Fibroblast of skin of left biceps (primary cell): ENCODE measurements at regions not wholly inside any gene's neighbourhood (a gene's known extent, or its start where the extent isn't known, plus 50 kb on each side); places are given as distances from the start of the nearest gene placed in this dataset.
"Not testable (repeated sequence)": the region's sequence is repeated elsewhere in the genome, so short reads cannot be mapped to it uniquely, and the experiment has no call there.

Source experiments
- DNase-seq, 2 experiments: peaks; one replicate each; pipeline ENCODE4 v3.0.0-alpha.2; 2013; ENCODE audit warnings: low read depth in 2 of 2

- no peak for DNase-seq
Measured at GRCh38 chr15:53128652-53129051, 338.5 kb upstream of the ONECUT1 start.

DNA sequence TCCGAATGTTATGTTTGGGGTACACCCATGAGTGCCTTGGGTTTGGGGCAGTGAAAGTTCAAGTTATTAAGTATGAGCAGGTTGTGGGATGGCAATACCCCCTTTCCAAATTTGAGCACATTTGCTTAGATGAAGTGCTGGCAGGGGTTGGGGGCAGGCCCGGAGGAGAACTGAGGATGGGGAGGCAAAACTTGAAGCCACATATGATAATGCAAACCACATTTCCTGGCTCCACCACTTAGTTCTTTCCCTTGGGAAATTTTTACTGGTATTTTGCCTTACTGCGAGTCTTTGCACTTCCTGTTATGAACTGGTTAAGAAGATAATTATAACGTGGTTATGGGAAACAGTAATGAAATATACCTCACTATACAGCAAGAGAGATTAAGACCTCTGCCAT, 336.0 kb upstream of the ONECUT1 start:
- DNase-seq = no peak

DNA sequence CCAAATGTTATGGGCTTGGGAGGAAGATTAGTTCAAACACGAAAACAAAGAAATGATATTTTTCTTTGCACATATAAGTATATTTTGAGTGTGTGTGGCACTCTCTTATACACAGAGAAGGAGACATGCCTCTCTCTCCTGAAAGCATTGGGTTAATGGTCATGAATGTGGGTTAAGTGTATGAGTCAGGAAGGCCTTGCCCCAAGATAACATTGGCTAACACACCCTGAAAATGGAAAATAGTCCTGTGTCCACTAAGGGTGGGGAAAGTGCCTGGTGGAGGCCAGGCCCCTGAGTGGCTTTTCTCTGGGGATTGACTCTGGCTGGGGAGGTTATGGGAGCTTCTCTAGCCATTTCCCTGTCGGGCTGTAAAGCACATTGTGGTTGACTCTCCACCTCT, 332.7 kb upstream of the ONECUT1 start:
- no peak for DNase-seq

DNA sequence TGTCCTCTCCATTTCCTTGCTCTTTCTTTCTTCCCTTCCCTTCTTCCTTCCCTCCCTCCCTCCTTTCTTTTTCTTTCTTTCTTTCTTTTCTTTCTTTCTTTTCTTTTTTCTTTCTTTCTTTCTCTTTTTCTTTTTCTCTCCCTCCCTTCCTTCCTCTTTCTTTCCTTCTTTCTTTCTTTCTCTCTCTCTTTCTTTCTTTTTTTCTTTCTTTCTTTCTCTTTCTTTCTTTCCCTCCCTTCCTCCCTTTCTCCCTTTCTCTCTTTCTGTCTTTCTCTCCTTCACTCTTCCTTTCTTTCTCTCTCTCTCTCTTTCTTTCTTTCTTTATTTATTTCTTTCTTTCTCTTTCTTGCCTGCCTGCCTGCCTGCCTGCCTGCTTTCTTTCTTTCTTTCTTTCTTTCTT, 326.8 kb upstream of the ONECUT1 start:
- DNase-seq = not testable (repeated sequence)

DNA sequence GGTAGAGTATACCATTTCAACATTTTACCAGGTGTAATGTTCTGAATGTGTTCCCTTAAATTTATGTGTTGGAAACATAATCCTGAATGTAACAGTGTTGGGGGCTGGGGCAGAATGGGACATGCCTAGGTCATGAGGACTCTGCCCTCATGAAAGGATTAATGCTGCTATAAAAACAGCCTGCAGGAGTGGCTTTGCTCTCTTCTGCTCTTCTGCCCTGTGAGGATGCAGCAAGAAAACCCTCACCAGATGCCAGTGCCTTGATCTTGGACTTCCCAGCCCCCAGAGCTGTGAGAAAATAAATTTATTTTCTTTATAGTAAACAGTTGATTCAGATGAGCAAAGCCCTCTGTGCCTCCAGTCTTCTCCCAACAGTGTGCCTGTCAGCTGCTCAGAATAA, 326.0 kb upstream of the ONECUT1 start:
- DNase-seq = no peak

DNA sequence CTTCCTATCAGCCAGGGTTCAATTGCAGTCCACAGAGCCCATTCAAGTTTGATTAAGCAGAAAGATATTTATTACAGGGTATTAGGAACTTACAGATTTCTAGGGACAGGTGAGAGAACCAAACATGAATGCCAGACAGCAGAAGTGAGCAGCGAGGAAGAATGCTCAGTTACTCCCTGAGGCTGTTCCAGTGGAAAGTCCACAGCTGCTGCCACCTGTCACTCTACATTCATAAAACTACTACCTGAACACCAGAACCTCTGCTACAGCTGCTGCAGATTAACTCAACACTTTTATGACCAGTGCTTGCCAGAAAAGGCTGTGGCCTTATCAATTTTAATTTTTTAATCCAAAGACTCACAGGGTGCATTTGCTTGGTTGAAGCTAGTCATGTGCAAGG, 325.4 kb upstream of the ONECUT1 start:
- DNase-seq = no peak

DNA sequence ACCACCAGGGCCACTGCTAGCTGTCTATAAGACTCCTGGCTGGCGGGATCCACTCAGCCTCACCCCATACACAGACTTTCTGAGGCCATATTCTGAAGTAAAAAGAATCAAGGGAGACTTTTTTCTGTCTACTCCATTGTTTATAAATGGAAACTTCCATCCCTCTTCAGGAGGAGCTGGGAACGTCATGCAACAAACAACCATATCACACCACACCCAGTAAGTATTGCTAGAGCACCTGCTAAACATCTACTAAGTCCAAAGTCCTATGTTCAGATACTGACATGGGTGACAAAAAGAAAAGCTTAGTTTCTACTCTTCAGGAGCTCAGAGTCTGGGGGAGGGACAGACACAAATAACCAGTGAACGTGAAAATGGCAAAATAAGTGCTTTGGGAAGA, 324.8 kb upstream of the ONECUT1 start:
- DNase-seq = no peak

GRCh38 chr15:53110999-53111398, 320.9 kb upstream of the ONECUT1 start:
- DNase-seq = no peak

DNA sequence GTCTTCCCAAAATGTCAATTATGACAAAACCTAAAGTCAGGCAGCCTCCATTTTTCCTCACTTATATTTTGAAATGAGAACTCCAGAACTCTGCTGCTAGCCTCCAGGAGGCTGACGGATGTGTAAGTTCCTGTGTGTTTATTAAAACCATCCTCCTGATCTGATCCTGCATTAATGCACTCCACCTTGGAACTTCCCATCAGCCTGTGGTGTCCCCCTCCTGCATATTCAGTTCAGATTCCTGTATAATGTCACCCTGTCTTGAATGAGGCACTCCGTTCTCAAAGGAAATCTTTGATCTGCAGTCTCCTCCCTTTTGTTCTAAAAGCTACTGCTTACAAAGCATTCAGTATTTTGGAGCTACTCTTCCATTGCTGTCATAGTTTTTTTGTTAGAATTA, 318.2 kb upstream of the ONECUT1 start:
- DNase-seq = no peak

GRCh38 chr15:53107855-53108254, 317.7 kb upstream of the ONECUT1 start:
- no peak for DNase-seq

GRCh38 chr15:53106505-53107286, 316.6 kb upstream of the ONECUT1 start:
- no peak for DNase-seq

GRCh38 chr15:53102483-53102882, 312.3 kb upstream of the ONECUT1 start:
- no peak for DNase-seq

GRCh38 chr15:53080484-53080883, 290.3 kb upstream of the ONECUT1 start:
- DNase-seq = no peak

DNA sequence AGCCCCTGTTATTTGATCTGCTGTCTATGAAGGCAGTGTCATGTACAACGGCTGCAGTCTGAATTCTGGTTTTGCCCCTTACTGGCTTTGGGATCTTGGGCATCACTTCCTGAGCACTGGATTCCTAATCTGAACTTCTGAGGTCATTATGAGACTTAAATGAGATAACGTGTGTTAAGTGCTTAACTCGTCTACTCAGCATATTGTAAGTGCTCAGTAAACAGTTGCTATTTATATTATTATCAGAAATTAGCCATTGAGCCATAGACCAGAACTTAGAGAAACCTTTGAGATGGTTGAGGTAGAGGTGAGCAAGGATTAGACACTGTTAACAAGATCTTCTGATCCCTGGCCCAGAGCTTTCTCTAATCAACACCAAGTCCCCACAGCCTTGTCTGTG, 284.1 kb upstream of the ONECUT1 start:
- no peak for DNase-seq

- no peak for DNase-seq
Measured at GRCh38 chr15:53072077-53072476, 281.9 kb upstream of the ONECUT1 start.

DNA sequence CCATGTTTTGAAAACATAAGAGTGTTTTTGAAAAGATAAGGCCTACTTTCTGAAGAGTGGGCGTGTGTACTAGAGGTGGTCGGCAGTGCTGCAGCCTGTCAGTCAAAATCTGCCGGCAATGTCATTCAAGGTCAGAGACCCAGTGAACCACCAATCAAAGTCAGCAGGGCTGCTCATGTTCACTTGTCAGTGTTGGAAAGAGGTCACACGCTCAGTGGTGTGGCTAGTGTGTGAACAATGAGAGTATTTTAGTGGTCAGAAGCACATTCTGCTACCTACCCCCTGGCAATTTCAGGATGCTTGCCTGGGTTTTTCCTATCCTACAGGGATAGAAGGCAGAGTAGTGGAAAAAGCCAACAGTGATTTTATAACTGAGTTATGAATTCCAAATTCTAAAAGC, 278.5 kb upstream of the ONECUT1 start:
- DNase-seq = no peak

DNA sequence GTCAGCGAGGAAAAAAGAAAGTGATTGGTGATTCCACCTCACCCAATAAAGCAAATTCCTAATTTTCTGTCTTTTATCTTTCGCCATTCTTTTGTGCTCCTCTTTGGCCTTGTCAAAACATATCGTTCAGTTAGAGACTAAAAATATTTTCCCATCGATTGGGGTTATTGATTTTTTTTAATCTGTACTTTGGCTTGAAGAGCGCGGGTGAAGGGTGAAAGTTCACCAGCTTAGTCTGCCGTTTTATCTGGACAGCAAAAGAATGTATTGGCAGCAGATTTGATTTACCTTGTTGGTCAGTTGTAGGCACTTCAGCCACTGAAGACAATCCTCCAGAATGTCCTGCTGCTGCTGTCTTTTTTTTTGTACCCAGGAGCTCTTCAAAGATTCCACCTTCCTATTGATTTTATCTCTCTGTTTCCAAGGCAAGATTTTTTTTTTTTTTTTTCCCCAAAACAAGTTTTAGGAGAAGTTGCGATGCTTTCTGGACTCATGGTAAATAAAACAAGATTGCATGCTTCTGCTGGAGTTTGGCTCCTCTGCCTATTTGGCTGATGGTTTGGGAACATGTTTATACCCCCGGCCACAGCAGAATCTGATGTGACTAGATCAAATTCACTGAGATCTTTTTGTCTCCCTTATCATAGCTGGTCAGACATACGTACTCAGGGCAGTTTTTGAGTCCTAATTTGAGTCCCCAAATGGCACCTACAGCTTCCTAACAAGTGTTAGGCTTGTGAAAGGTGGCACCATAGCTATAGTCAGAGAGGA, 269.3 kb upstream of the ONECUT1 start:
- no peak for DNase-seq

GRCh38 chr15:53046153-53046790, 256.1 kb upstream of the ONECUT1 start:
- no peak for DNase-seq

- no peak for DNase-seq
Measured at GRCh38 chr15:53038655-53038941, 248.5 kb upstream of the ONECUT1 start.

GRCh38 chr15:53037904-53038654, 247.9 kb upstream of the ONECUT1 start:
- DNase-seq = no peak

GRCh38 chr15:53036641-53037040, 246.5 kb upstream of the ONECUT1 start:
- no peak for DNase-seq

DNA sequence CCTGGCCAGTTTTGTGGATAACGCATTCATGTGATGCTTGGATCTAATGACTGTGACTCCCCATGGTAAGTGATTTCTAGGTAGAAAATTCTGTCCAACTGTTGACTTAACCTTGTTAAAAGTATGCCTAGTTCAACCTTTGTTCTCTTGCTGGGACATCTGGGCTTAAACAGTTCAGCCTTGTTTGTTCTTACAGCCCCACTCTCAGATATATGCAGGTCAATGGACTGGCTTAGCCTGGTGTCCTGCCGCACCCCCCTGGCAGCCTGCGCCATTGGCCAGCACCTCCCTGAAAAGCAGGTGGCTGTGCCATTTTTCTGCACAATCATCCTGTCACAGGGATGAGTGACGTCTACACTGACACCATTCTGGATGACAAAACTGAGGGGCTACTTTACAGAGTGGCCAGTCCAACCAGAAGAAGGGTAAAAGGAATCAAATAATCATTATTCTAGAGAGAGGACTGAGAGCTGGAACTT, 244.7 kb upstream of the ONECUT1 start:
- DNase-seq = no peak
